SK-N-MC (cell line): ENCODE measurements at regions not wholly inside any gene's neighbourhood (a gene's known extent, or its start where the extent isn't known, plus 50 kb on each side); places are given as distances from the start of the nearest gene placed in this dataset.

Experiments used
- DNase-seq: peaks from one replicate; pipeline ENCODE4 v3.0.0-alpha.2; 2011; ENCODE audit warnings: low read depth, low spot score
- H3K27ac ChIP-seq: fragments of 200-600 bp; sonication (generic); 2 replicates; pipeline ENCODE4 v1.5.1; 2016; ENCODE audit warnings: mixed run types
- H3K36me3 ChIP-seq: fragments of 200-600 bp; sonication (generic); 2 replicates; pipeline ENCODE4 v1.6.1; 2017; ENCODE audit warnings: antibody characterized with exemption, low read length, mixed read lengths; ENCODE audit not compliant: insufficient read depth
- H3K4me3 ChIP-seq: fragments of 200-600 bp; sonication (generic); 2 replicates; pipeline ENCODE4 v1.5.1; 2016
- H3K9ac ChIP-seq: fragments of 200-600 bp; sonication (generic); 2 replicates; pipeline ENCODE4 v1.8.0; 2017; ENCODE audit warnings: mixed run types, mixed read lengths; ENCODE audit not compliant: insufficient read length
- H3K9me3 ChIP-seq: fragments of 200-600 bp; sonication (generic); 2 replicates; pipeline ENCODE4 v1.6.1; 2017; ENCODE audit warnings: low read depth, mild to moderate bottlenecking, antibody characterized with exemption, low read length, moderate library complexity, mixed read lengths
- EZH2 ChIP-seq: fragments of 200-600 bp; sonication (generic); IDR thresholded peaks from one replicate; pipeline ENCODE4 v1.6.1; 2017; ENCODE audit warnings: antibody characterized with exemption
- FOXP2 ChIP-seq: optimal IDR thresholded peaks from 2 replicates; pipeline ENCODE3; 2011; ENCODE audit warnings: mild to moderate bottlenecking, moderate library complexity; ENCODE audit not compliant: insufficient read depth; ENCODE audit errors: extremely low read length, control extremely low read depth
- POLR2AphosphoS5 ChIP-seq: IDR thresholded peaks from 2 replicates; pipeline ENCODE4 v1.6.1; 2012; ENCODE audit warnings: mild to moderate bottlenecking, low read depth, low read length, borderline replicate concordance

GRCh38 chr14:56886471-56887062 is 76.3 kb upstream of the OTX2 start:
- H3K4me3 ChIP-seq, result no peak overlapping the region
- no peaks in the 10 kb centered on the region for H3K36me3 ChIP-seq
- H3K27ac ChIP-seq, result peak overlapping the region; percentile 73
- TF ChIP-seq EZH2 (no peak), FOXP2 (no peak), POLR2AphosphoS5 (no peak)
- peak; percentile 34 for DNase-seq
- H3K9ac ChIP-seq, result no peak overlapping the region
- H3K9me3 ChIP-seq, result no peaks in the 10 kb centered on the region

- TF ChIP-seq POLR2AphosphoS5 (no peak), EZH2 (no peak), FOXP2 (no peak)
- Histone ChIP-seq H3K27ac (peak overlapping the region; percentile 73), H3K4me3 (no peak overlapping the region), H3K9ac (no peak overlapping the region), H3K36me3 (no peaks in the 10 kb centered on the region), H3K9me3 (no peaks in the 10 kb centered on the region)
- DNase-seq, result no peak
Measured at GRCh38 chr14:56885825-56886224, 75.5 kb upstream of the OTX2 start.

GRCh38 chr14:56884617-56885016 is 74.3 kb upstream of the OTX2 start:
- no peak overlapping the region for H3K4me3 ChIP-seq
- H3K27ac ChIP-seq, result no peak overlapping the region
- no peaks in the 10 kb centered on the region for H3K36me3 ChIP-seq
- TF ChIP-seq POLR2AphosphoS5, result no peak
- no peak for TF ChIP-seq EZH2
- no peak for TF ChIP-seq FOXP2
- H3K9ac ChIP-seq, result no peak overlapping the region
- H3K9me3 ChIP-seq, result no peaks in the 10 kb centered on the region
- no peak for DNase-seq

- H3K9me3 ChIP-seq, result no peaks in the 10 kb centered on the region
- H3K27ac ChIP-seq, result no peak overlapping the region
- TF ChIP-seq POLR2AphosphoS5 (no peak), FOXP2 (no peak), EZH2 (no peak)
- H3K9ac ChIP-seq, result no peak overlapping the region
- H3K4me3 ChIP-seq, result no peak overlapping the region
- DNase-seq, result no peak
- no peaks in the 10 kb centered on the region for H3K36me3 ChIP-seq
Measured at GRCh38 chr14:56881181-56881580, 70.9 kb upstream of the OTX2 start.

- DNase-seq, result no peak
- no peaks in the 10 kb centered on the region for H3K36me3 ChIP-seq
- no peaks in the 10 kb centered on the region for H3K9me3 ChIP-seq
- TF ChIP-seq POLR2AphosphoS5 (no peak), FOXP2 (no peak), EZH2 (no peak)
- H3K27ac ChIP-seq, result no peak overlapping the region
- no peak overlapping the region for H3K4me3 ChIP-seq
- no peak overlapping the region for H3K9ac ChIP-seq
Measured at GRCh38 chr14:56878766-56879165, 68.5 kb upstream of the OTX2 start.

- H3K9ac ChIP-seq, result no peak overlapping the region
- H3K27ac ChIP-seq, result no peak overlapping the region
- H3K36me3 ChIP-seq, result peaks cover 4% of the 10 kb centered on the region; the same call in 1 of the 2 replicates
- no peak overlapping the region for H3K4me3 ChIP-seq
- no peaks in the 10 kb centered on the region for H3K9me3 ChIP-seq
- TF ChIP-seq FOXP2, result no peak
- TF ChIP-seq EZH2, result no peak
- TF ChIP-seq POLR2AphosphoS5, result no peak
- DNase-seq, result no peak
Measured at GRCh38 chr14:56875104-56875675, 64.9 kb upstream of the OTX2 start.

GRCh38 chr14:56874375-56874774 is 64.1 kb upstream of the OTX2 start:
- Histone ChIP-seq H3K9me3 (no peaks in the 10 kb centered on the region), H3K9ac (no peak overlapping the region), H3K27ac (no peak overlapping the region), H3K36me3 (peaks cover 4% of the 10 kb centered on the region; the same call in 1 of the 2 replicates), H3K4me3 (no peak overlapping the region)
- DNase-seq, result no peak
- TF ChIP-seq FOXP2, result no peak
- no peak for TF ChIP-seq EZH2

GRCh38 chr14:56870336-56870735 is 60.1 kb upstream of the OTX2 start:
- Histone ChIP-seq H3K9me3 (no peaks in the 10 kb centered on the region), H3K9ac (no peak overlapping the region), H3K36me3 (peaks cover 4% of the 10 kb centered on the region; the same call in 1 of the 2 replicates), H3K4me3 (no peak overlapping the region), H3K27ac (no peak overlapping the region)
- TF ChIP-seq POLR2AphosphoS5 (no peak), EZH2 (no peak), FOXP2 (no peak)
- DNase-seq, result no peak

GRCh38 chr14:56868660-56869059 is 58.4 kb upstream of the OTX2 start:
- TF ChIP-seq FOXP2, result no peak
- no peak for TF ChIP-seq EZH2
- no peak for TF ChIP-seq POLR2AphosphoS5
- no peak for DNase-seq
- Histone ChIP-seq H3K27ac (no peak overlapping the region), H3K4me3 (no peak overlapping the region), H3K9ac (no peak overlapping the region), H3K9me3 (no peaks in the 10 kb centered on the region), H3K36me3 (peaks cover 8% of the 10 kb centered on the region; the same call in 1 of the 2 replicates)
